Fibroblast of lung (primary cell): ENCODE measurements at regions not wholly inside any gene's neighbourhood (a gene's known extent, or its start where the extent isn't known, plus 50 kb on each side); places are given as distances from the start of the nearest gene placed in this dataset.

Experiments
- DNase-seq, 2 donors: peaks; one replicate each; pipeline versions ENCODE4 v3.0.0 to v3.0.0-alpha.2; 2010; ENCODE audit warnings: low read depth in 2 of 2
- H2AFZ ChIP-seq: 2 replicates; pipeline ENCODE4 v1.5.1; 2012; ENCODE audit warnings: low read length, control low read depth, inconsistent platforms
- H3K27ac ChIP-seq: 2 replicates; pipeline ENCODE4 v1.5.1; 2011; ENCODE audit warnings: low read length, control low read depth; ENCODE audit not compliant: insufficient read depth
- H3K27me3 ChIP-seq: 2 replicates; pipeline ENCODE4 v1.5.1; 2011; ENCODE audit warnings: mild to moderate bottlenecking, low read length; ENCODE audit not compliant: control insufficient read depth, insufficient read depth
- H3K36me3 ChIP-seq: 2 replicates; pipeline ENCODE4 v1.5.1; 2011; ENCODE audit warnings: low read length; ENCODE audit not compliant: control insufficient read depth, insufficient read depth
- H3K4me1 ChIP-seq: 2 replicates; pipeline ENCODE4 v1.5.1; 2011; ENCODE audit warnings: low read length; ENCODE audit not compliant: control insufficient read depth, insufficient read depth; ENCODE audit errors: extremely low read depth
- H3K4me2 ChIP-seq: 2 replicates; pipeline ENCODE4 v1.5.1; 2011; ENCODE audit warnings: low read length, control low read depth; ENCODE audit not compliant: insufficient read depth; ENCODE audit errors: extremely low read depth
- H3K4me3 ChIP-seq, 4 experiments: fragments of 200-600 bp in 1 of 4; sonication (generic) in 1 of 4; replicated peaks in 1 of 4; 2 replicates each; pipeline ENCODE4 v1.5.1; 2011 to 2016; ENCODE audit warnings: low read length in 4 of 4, low read depth in 3 of 4, mild to moderate bottlenecking in 3 of 4, control low read depth in 2 of 4, inconsistent platforms in 1 of 4, mixed read lengths in 1 of 4; ENCODE audit not compliant: insufficient read depth in 1 of 4; ENCODE audit errors: control extremely low read depth in 1 of 4
- H3K79me2 ChIP-seq: 2 replicates; pipeline ENCODE4 v1.5.1; 2012; ENCODE audit warnings: mild to moderate bottlenecking, low read length, inconsistent platforms; ENCODE audit not compliant: control insufficient read depth, insufficient read depth
- H3K9ac ChIP-seq: 2 replicates; pipeline ENCODE4 v1.5.1; 2011; ENCODE audit warnings: mild to moderate bottlenecking, low read length, control low read depth; ENCODE audit not compliant: insufficient read depth
- H3K9me3 ChIP-seq: 2 replicates; pipeline ENCODE4 v1.5.1; 2012; ENCODE audit warnings: low read depth, low read length; ENCODE audit not compliant: control insufficient read depth, insufficient read depth
- H4K20me1 ChIP-seq: 2 replicates; pipeline ENCODE4 v1.5.1; 2011; ENCODE audit warnings: low read length; ENCODE audit not compliant: control insufficient read depth, insufficient read depth; ENCODE audit errors: extremely low read depth
- EZH2 ChIP-seq: IDR thresholded peaks from 2 replicates; pipeline ENCODE4 v1.5.1; 2012; ENCODE audit warnings: low read length, control low read depth, mild to moderate bottlenecking; ENCODE audit errors: missing control alignments
- TF ChIP-seq, protein P1 (sequence below), 2 donors: IDR thresholded peaks in 1 of 2; conservative IDR thresholded peaks in 1 of 2; 1 replicate in 1 of 2; 2 replicates in 1 of 2; pipeline ENCODE4 v1.5.1; 2011 to 2012; ENCODE audit warnings: low read length in 2 of 2, control low read depth in 1 of 2, inconsistent platforms in 1 of 2, low read depth in 1 of 2, mild to moderate bottlenecking in 1 of 2

DNA sequence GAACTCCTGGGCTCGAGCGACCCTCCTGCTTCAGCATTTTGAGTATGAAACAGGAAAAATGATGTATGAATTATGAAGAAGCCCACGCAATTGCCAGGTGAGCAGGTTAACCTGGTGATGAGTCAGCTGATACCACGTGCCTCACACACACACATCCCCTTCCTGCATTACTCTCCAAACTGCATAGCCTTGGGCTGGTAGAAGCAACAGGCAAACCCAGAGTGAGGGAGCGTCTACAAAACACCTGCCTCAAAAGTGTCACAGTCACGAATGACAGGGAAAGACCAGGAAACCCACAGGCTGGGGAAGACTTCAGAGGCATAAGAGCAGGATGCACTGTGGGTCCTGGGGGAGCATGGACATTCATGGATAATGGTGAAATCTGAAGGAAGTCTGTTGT, 192.8 kb upstream of the IRS2 start:
- Histone ChIP-seq H3K36me3 (no peaks in the 10 kb centered on the region), H3K4me1 (no peaks in the 10 kb centered on the region), H3K4me3 (no peak overlapping the region), H3K27me3 (no peaks in the 10 kb centered on the region), H3K79me2 (no peaks in the 10 kb centered on the region), H3K27ac (no peak overlapping the region), H3K9me3 (no peaks in the 10 kb centered on the region), H3K4me2 (no peak overlapping the region), H3K9ac (no peak overlapping the region), H2AFZ (no peak overlapping the region), H4K20me1 (no peaks in the 10 kb centered on the region)
- no peak for DNase-seq
- TF ChIP-seq EZH2 = no peak
- TF ChIP-seq, protein P1, sequence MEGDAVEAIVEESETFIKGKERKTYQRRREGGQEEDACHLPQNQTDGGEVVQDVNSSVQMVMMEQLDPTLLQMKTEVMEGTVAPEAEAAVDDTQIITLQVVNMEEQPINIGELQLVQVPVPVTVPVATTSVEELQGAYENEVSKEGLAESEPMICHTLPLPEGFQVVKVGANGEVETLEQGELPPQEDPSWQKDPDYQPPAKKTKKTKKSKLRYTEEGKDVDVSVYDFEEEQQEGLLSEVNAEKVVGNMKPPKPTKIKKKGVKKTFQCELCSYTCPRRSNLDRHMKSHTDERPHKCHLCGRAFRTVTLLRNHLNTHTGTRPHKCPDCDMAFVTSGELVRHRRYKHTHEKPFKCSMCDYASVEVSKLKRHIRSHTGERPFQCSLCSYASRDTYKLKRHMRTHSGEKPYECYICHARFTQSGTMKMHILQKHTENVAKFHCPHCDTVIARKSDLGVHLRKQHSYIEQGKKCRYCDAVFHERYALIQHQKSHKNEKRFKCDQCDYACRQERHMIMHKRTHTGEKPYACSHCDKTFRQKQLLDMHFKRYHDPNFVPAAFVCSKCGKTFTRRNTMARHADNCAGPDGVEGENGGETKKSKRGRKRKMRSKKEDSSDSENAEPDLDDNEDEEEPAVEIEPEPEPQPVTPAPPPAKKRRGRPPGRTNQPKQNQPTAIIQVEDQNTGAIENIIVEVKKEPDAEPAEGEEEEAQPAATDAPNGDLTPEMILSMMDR (conservative IDR thresholded peaks at IDR 0.05 in 1 of 2, IDR thresholded peaks at IDR 0.05 in 1 of 2; ENCODE audit: low read depth in 1 of 2, low read length in 2 of 2) = no peak

DNA sequence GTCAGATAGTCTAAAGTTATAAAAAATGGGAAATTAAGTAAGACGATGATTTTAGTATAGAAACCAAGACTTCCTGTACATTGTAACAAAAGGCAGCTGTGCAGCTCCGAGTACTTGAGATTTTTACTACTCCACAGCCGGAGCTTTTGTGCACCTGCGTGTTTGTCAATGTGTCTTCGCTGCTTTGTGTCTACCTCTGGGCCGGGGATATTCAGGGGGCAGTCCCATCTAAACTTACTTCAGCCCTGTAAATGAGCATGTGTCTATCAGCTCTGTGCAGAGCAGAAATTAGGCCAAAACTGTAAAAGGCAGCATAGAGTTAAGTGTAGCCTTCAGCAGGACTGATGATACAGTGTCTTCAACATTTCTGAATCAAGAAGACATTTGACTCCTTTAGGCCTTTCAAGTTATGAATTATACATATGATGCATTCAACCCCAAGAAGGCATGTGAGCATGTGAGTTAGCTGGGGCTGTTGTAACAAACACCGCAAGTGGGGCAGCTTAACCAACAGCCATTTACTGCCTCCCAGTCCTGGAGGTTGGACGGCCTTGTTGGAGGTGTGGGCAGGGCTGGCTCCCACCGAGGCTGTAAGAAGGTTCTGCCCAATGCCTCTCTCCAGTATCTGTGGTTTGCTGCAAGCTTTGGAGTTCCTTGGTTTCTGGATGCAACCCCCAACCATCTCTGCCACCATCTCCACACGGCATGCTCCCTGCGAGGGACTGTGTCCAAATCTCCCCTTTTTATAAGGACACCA, 191.0 kb upstream of the IRS2 start:
- no peaks in the 10 kb centered on the region for H3K36me3 ChIP-seq
- H3K9ac ChIP-seq = no peak overlapping the region
- no peak overlapping the region for H2AFZ ChIP-seq
- no peak for TF ChIP-seq EZH2
- TF ChIP-seq, protein P1 (conservative IDR thresholded peaks at IDR 0.05 in 1 of 2, IDR thresholded peaks at IDR 0.05 in 1 of 2; ENCODE audit: low read depth in 1 of 2, low read length in 2 of 2) = no peak
- no peak overlapping the region for H3K4me3 ChIP-seq
- DNase-seq = no peak
- H4K20me1 ChIP-seq = no peaks in the 10 kb centered on the region
- no peak overlapping the region for H3K27ac ChIP-seq
- H3K79me2 ChIP-seq = no peaks in the 10 kb centered on the region
- no peak overlapping the region for H3K4me2 ChIP-seq
- no peaks in the 10 kb centered on the region for H3K4me1 ChIP-seq
- H3K9me3 ChIP-seq = no peaks in the 10 kb centered on the region
- H3K27me3 ChIP-seq = no peaks in the 10 kb centered on the region

DNA sequence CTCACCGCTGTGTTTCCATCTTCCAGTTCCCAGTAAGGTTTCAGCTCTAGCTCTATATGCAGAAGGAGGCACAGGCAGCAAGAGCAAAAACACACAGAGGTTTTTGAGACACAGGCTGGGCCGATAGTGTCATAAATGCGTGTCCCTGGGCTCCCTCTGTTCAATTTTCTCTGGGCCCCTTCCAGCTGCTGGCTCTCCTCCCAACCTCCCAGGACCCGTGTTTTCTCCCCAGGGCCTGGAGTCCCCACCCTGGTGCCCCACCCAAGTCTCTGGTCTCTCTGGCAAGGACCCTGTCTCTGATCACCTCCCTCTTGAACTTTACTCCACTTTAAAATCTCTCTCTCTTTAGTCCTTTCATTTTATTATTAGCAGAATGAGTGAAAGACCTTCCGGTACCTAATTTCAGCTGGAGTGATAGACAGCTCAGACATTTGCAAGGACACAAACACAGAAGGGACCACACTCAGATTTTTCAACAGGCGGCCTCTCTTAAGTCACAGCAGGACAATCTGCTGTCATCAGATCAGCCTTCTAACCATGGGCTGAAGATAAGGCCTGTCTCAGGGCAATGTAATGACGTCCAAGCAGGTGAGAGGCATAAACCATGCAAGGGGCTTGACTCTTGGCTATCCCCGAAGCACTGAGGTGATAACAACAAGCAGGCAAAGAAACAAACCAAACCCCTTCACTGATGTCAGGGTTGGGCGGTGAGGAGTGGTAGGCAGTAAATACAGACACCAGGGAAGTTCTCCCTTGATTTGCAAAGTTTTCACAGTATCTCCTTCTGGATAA, 190.0 kb upstream of the IRS2 start:
- no peak for DNase-seq
- Histone ChIP-seq H2AFZ (no peak overlapping the region), H3K9ac (no peak overlapping the region), H3K4me2 (no peak overlapping the region), H3K4me3 (no peak overlapping the region), H3K27ac (no peak overlapping the region), H4K20me1 (no peaks in the 10 kb centered on the region), H3K4me1 (no peaks in the 10 kb centered on the region), H3K36me3 (no peaks in the 10 kb centered on the region), H3K79me2 (no peaks in the 10 kb centered on the region), H3K9me3 (no peaks in the 10 kb centered on the region), H3K27me3 (no peaks in the 10 kb centered on the region)
- TF ChIP-seq, protein P1 (conservative IDR thresholded peaks at IDR 0.05 in 1 of 2, IDR thresholded peaks at IDR 0.05 in 1 of 2; ENCODE audit: low read depth in 1 of 2, low read length in 2 of 2) = no peak
- TF ChIP-seq EZH2 = no peak
